ENCODE measurements at regions not wholly inside any gene's neighbourhood (a gene's known extent, or its start where the extent isn't known, plus 50 kb on each side); places are given as distances from the start of the nearest gene placed in this dataset.

DNA sequence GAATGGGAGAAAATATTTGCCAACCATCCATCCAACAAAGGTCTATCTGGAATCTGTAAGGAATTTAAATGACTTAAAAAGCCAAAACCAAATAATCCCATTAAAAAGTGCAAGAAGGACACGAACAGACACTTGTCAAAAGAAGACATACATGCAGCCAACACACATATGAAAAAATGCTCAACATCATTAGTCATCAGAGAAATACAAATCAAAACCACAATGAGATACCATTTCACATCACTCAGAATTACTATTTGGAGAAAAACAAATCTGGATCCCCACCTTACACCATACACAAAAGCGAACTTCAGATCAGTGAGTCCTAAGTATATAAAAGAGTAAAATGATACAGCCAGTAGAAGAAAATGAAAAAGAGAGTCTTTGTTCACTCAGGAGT lies 58.6 kb upstream of the MNS1 start:
- Histone ChIP-seq H3K18ac (ENCODE audit: low read depth, low read length) (no peak overlapping the region), H2BK20ac (ENCODE audit: low read depth, low read length) (no peak overlapping the region), H2BK5ac (ENCODE audit: low read depth, low read length, poor library complexity, severe bottlenecking) (no peak overlapping the region), H4K8ac (ENCODE audit: low read depth in 2 of 2, low read length in 2 of 2) (no peak overlapping the region), H2BK15ac (ENCODE audit: low read depth, low read length) (no peak overlapping the region), H2BK120ac (ENCODE audit: low read depth, low read length) (no peak overlapping the region), H3K14ac (replicated peaks; ENCODE audit: low read depth, low read length) (no peak overlapping the region), H3K23ac (ENCODE audit: low read depth, low read length) (no peak overlapping the region), H3K36me3 (ENCODE audit: control insufficient read depth, insufficient read depth, low read length) (no peaks in the 10 kb centered on the region), H3K27me3 (ENCODE audit: control insufficient read depth, insufficient read depth, low read length) (peaks cover 17% of the 10 kb centered on the region), H4K91ac (ENCODE audit: insufficient read depth, low read depth, low read length) (no peak overlapping the region), H3K9ac (ENCODE audit: low read depth, low read length) (no peak overlapping the region), H3K9me1 (ENCODE audit: insufficient read depth, low read length) (no peaks in the 10 kb centered on the region), H3K9me3 (ENCODE audit: control insufficient read depth, insufficient read depth, low read length) (no peaks in the 10 kb centered on the region; the same call in 1 of the 2 replicates), H3K4me1 (ENCODE audit: control insufficient read depth, insufficient read depth, low read length) (no peaks in the 10 kb centered on the region), H3K56ac (ENCODE audit: extremely low read depth, insufficient read depth, low read length) (no peak overlapping the region), H3K27ac (ENCODE audit: insufficient read depth, low read length) (no peak overlapping the region), H3K4me3 (ENCODE audit: insufficient read depth, low read depth, low read length) (no peak overlapping the region), H2AK5ac (ENCODE audit: low read depth, low read length) (no peak overlapping the region), H4K5ac (ENCODE audit: low read depth, low read length) (no peak overlapping the region), H3K4me2 (ENCODE audit: low read depth, low read length) (no peak overlapping the region), H3K4ac (ENCODE audit: low read depth, low read length) (no peak overlapping the region), H4K20me1 (ENCODE audit: insufficient read depth, low read length) (no peaks in the 10 kb centered on the region), H2AK9ac (replicated peaks; ENCODE audit: low read depth, low read length, poor library complexity) (no peak overlapping the region), H2AFZ (replicated peaks; ENCODE audit: low read length, poor library complexity) (no peak overlapping the region), H3K79me1 (ENCODE audit: low read depth in 1 of 2, low read length in 2 of 2) (no peaks in the 10 kb centered on the region)
- WGBS, 2 experiments (ENCODE audit: extremely low coverage in 2 of 2, insufficient read length in 1 of 2): no CpG with 5 or more reads among the region's 2 CpGs
- intact Hi-C loops (cut with micrococcal nuclease): no loop called here
- in situ Hi-C loops (cut with MboI; ENCODE audit: low sequenced_read_pairs): no loop called here
- BruUV-seq (replicated peaks): no TSS peak
- DNase-seq (no peak), ATAC-seq (ENCODE audit: low read depth) (no peak)
- POLR2A ChIA-PET (ENCODE audit: unreplicated experiment): no interaction called here
- TF ChIP-seq RCOR1 (IDR thresholded peaks at IDR 0.05; ENCODE audit: insufficient replicate concordance, low read length) (no peak), BHLHE40 (IDR thresholded peaks at IDR 0.05; ENCODE audit: low read depth, low read length) (no peak), MXI1 (IDR thresholded peaks at IDR 0.05; ENCODE audit: borderline replicate concordance, low read depth, low read length) (no peak), MAZ (IDR thresholded peaks at IDR 0.05; ENCODE audit: borderline replicate concordance, low read depth, low read length) (no peak), CTCF (conservative IDR thresholded peaks at IDR 0.05; ENCODE audit: low read depth, low read length) (no peak), USF2 (IDR thresholded peaks at IDR 0.05; ENCODE audit: low read depth, low read length) (no peak), RAD21 (IDR thresholded peaks at IDR 0.05; ENCODE audit: low read length) (no peak)
- dilution Hi-C loops (cut with HindIII; ENCODE audit: low sequenced_read_pairs, unreplicated experiment): no loop called here
- CTCF ChIA-PET: no interaction called here
